Endothelial cell of umbilical vein (primary cell): ENCODE measurements at regions not wholly inside any gene's neighbourhood (a gene's known extent, or its start where the extent isn't known, plus 50 kb on each side); places are given as distances from the start of the nearest gene placed in this dataset.

Experiments
- BruUV-seq: library from RNA; stranded (reverse); fragments of 400-500 nt; replicated peaks from 2 replicates; lab custom pipeline; 2021; lab: Mats Ljungman, UMichigan
- CTCF ChIA-PET: fragments of 300-600, 350-600 bp; sonication (Branson Sonifier 250); formaldehyde crosslinking; loops from one replicate; lab custom pipeline; 2021; ENCODE audit warnings: antibody characterized with exemption, inconsistent platforms; lab: Charles Lee
- POLR2A ChIA-PET: fragments of 300-600, 350-600 bp; sonication (Branson Sonifier 250); formaldehyde crosslinking; loops from one replicate; lab custom pipeline; 2021; ENCODE audit warnings: antibody characterized with exemption, inconsistent platforms; lab: Charles Lee
- DNase-seq: peaks from one replicate; pipeline ENCODE4 v3.0.0-alpha.2; 2011; ENCODE audit warnings: low read depth, low spot score
- FAIRE-seq: peaks from 2 replicates; lab custom pipeline; 2011; peaks lifted over from hg19 to GRCh38; lab: Jason Lieb, UNC
- H2AFZ ChIP-seq: 2 replicates; pipeline ENCODE4 v1.6.0; 2012; ENCODE audit warnings: low read depth, low read length, control low read depth, inconsistent platforms
- H3K27ac ChIP-seq: 2 replicates; pipeline ENCODE4 v1.5.1; 2011; ENCODE audit warnings: low read depth, mild to moderate bottlenecking, control low read depth, low read length, moderate library complexity; ENCODE audit not compliant: insufficient read depth
- H3K27me3 ChIP-seq, 2 experiments: 2 replicates each; pipeline versions ENCODE4 v1.6.0 to v1.6.1; 2011; ENCODE audit warnings: low read length in 2 of 2, mixed read lengths in 1 of 2; ENCODE audit not compliant: control insufficient read depth in 2 of 2, insufficient read depth in 2 of 2
- H3K36me3 ChIP-seq, 2 experiments: 2 replicates in 1 of 2; 3 replicates in 1 of 2; pipeline ENCODE4 v1.5.1; 2011; ENCODE audit warnings: low read length in 2 of 2, mild to moderate bottlenecking in 1 of 2, moderate library complexity in 1 of 2; ENCODE audit not compliant: control insufficient read depth in 2 of 2, insufficient read depth in 2 of 2; ENCODE audit errors: extremely low read depth in 1 of 2
- H3K4me1 ChIP-seq: 3 replicates; pipeline ENCODE4 v1.5.1; 2011; ENCODE audit warnings: mild to moderate bottlenecking, low read length; ENCODE audit not compliant: control insufficient read depth, insufficient read depth; ENCODE audit errors: extremely low read depth
- H3K4me2 ChIP-seq: 2 replicates; pipeline ENCODE4 v1.6.1; 2011; ENCODE audit warnings: low read length, control low read depth, mixed read lengths; ENCODE audit not compliant: insufficient read depth
- H3K4me3 ChIP-seq, 3 experiments: fragments of 200-600 bp in 1 of 3; sonication (generic), shearing (Covaris generic) in 1 of 3; replicated peaks in 1 of 3; 2 replicates each; pipeline ENCODE4 v1.5.1; 2011 to 2016; ENCODE audit warnings: control low read depth in 3 of 3, low read length in 3 of 3, mild to moderate bottlenecking in 2 of 3, inconsistent platforms in 1 of 3, low read depth in 1 of 3, moderate library complexity in 1 of 3; ENCODE audit not compliant: insufficient read depth in 1 of 3
- H3K79me2 ChIP-seq: 2 replicates; pipeline ENCODE4 v1.6.0; 2012; ENCODE audit warnings: low read length, inconsistent platforms; ENCODE audit not compliant: control insufficient read depth, insufficient read depth
- H3K9ac ChIP-seq: replicated peaks from 2 replicates; pipeline ENCODE3; 2011; ENCODE audit warnings: low read length, control low read depth; ENCODE audit not compliant: insufficient read depth; ENCODE audit errors: extremely low read depth
- H3K9me1 ChIP-seq: replicated peaks from 3 replicates; pipeline ENCODE4 v1.6.0; 2011; ENCODE audit warnings: mild to moderate bottlenecking, low read length; ENCODE audit not compliant: control insufficient read depth, insufficient read depth; ENCODE audit errors: extremely low read depth
- H3K9me3 ChIP-seq: replicated peaks from 2 replicates; pipeline ENCODE4 v1.5.1; 2012; ENCODE audit warnings: low read length, inconsistent platforms; ENCODE audit not compliant: control insufficient read depth, insufficient read depth
- H4K20me1 ChIP-seq: replicated peaks from 2 replicates; pipeline ENCODE3; 2011; ENCODE audit warnings: mild to moderate bottlenecking, low read length; ENCODE audit not compliant: control insufficient read depth, insufficient read depth; ENCODE audit errors: extremely low read depth
- CTCF ChIP-seq, 2 donors: IDR thresholded peaks; 1 replicate in 1 of 2; 2 replicates in 1 of 2; pipeline ENCODE4 v1.5.1; 2011; ENCODE audit warnings: low read length in 2 of 2, mild to moderate bottlenecking in 2 of 2, moderate library complexity in 2 of 2, control low read depth in 1 of 2, inconsistent platforms in 1 of 2, low read depth in 1 of 2; ENCODE audit not compliant: insufficient read depth in 1 of 2; ENCODE audit errors: extremely low read depth in 1 of 2
- EZH2 ChIP-seq: IDR thresholded peaks from 2 replicates; pipeline ENCODE4 v1.6.1; 2012; ENCODE audit warnings: borderline replicate concordance, low read depth, mild to moderate bottlenecking, moderate library complexity, low read length, inconsistent platforms; ENCODE audit not compliant: severe bottlenecking
- FOS ChIP-seq: IDR thresholded peaks from 2 replicates; pipeline ENCODE4 v1.6.1; 2011; ENCODE audit warnings: mild to moderate bottlenecking, low read length, moderate library complexity, borderline replicate concordance; ENCODE audit not compliant: insufficient read depth
- GATA2 ChIP-seq: IDR thresholded peaks from 2 replicates; pipeline ENCODE4 v1.7.0; 2011; ENCODE audit warnings: low read depth, mild to moderate bottlenecking, moderate library complexity, mixed read lengths, low read length; ENCODE audit not compliant: insufficient read length, insufficient read depth
- JUN ChIP-seq: IDR thresholded peaks from 2 replicates; pipeline ENCODE4 v1.6.1; 2011; ENCODE audit warnings: borderline replicate concordance, low read depth; ENCODE audit not compliant: insufficient read length, insufficient read depth
- MAX ChIP-seq: IDR thresholded peaks from 2 replicates; pipeline ENCODE4 v1.6.1; 2011; ENCODE audit not compliant: insufficient read depth, insufficient read length
- POLR2A ChIP-seq: IDR thresholded peaks from 2 replicates; pipeline ENCODE4 v1.6.1; 2012; ENCODE audit warnings: low read depth, mild to moderate bottlenecking, control low read depth, low read length
- POLR2AphosphoS5 ChIP-seq: IDR thresholded peaks from 2 replicates; pipeline ENCODE4 v1.6.1; 2012; ENCODE audit warnings: low read depth, mild to moderate bottlenecking, control low read depth, low read length, moderate library complexity; ENCODE audit not compliant: insufficient read depth
- dilution Hi-C: fragments of 300-500 bp; cut with MboI; formaldehyde crosslinking; loops from one replicate; pipeline ENCODE4 v1.15.0; 2019; ENCODE audit warnings: low sequenced_read_pairs; ENCODE audit not compliant: extremely low pct_ligation_motif_present
- intact Hi-C: fragments of 100-400 bp; cut with micrococcal nuclease; formaldehyde crosslinking; loops from one replicate; pipeline ENCODE4 v1.10.0; 2022

- Histone ChIP-seq H3K4me3 (no peak overlapping the region), H3K4me2 (no peak overlapping the region), H3K36me3 (no peaks in the 10 kb centered on the region), H3K9ac (no peak overlapping the region), H4K20me1 (no peaks in the 10 kb centered on the region), H3K27me3 (no peaks in the 10 kb centered on the region), H2AFZ (no peak overlapping the region), H3K27ac (no peak overlapping the region), H3K79me2 (no peaks in the 10 kb centered on the region), H3K9me3 (peaks cover 2% of the 10 kb centered on the region), H3K4me1 (no peaks in the 10 kb centered on the region), H3K9me1 (no peaks in the 10 kb centered on the region)
- dilution Hi-C loops (no loop called here), intact Hi-C loops (no loop called here)
- no TSS peak for BruUV-seq
- TF ChIP-seq POLR2A (no peak), CTCF (IDR thresholded peaks at IDR 0.05; ENCODE audit: extremely low read depth in 1 of 2, insufficient read depth in 1 of 2, low read depth in 1 of 2, low read length in 2 of 2) (no peak), GATA2 (no peak), POLR2AphosphoS5 (no peak), FOS (no peak), EZH2 (no peak), MAX (no peak), JUN (no peak)
- FAIRE-seq (no peak), DNase-seq (no peak)
- ChIA-PET CTCF (no interaction called here), POLR2A (no interaction called here)
Measured at GRCh38 chr10:2011106-2011716, 273.9 kb upstream of the ADARB2 start.
